SK-N-SH treated with all-trans-retinoic acid at 6 μM for 48 hours (cell line): ENCODE measurements at regions not wholly inside any gene's neighbourhood (a gene's known extent, or its start where the extent isn't known, plus 50 kb on each side); places are given as distances from the start of the nearest gene placed in this dataset.

Experiments used
- CREB5 ChIP-seq: fragments of 250-450 bp; sonication (Bioruptor Pico); IDR thresholded peaks from 2 replicates; pipeline ENCODE4 v1.5.1; 2020; ENCODE audit warnings: low read depth, mild to moderate bottlenecking, moderate library complexity
- OSR1 ChIP-seq: fragments of 250-450 bp; sonication (Bioruptor Pico); IDR thresholded peaks from 2 replicates; pipeline ENCODE4 v1.8.0; 2022; ENCODE audit warnings: moderate library complexity, mild to moderate bottlenecking, inconsistent platforms
- PATZ1 ChIP-seq: fragments of 250-450 bp; sonication (Bioruptor Pico); IDR thresholded peaks from 2 replicates; pipeline ENCODE4 v1.8.0; 2020; ENCODE audit warnings: mild to moderate bottlenecking, moderate library complexity, borderline replicate concordance
- TSHZ2 ChIP-seq: fragments of 250-450 bp; sonication (Bioruptor Pico); IDR thresholded peaks from 2 replicates; pipeline ENCODE4 v1.5.0; 2020; ENCODE audit warnings: mild to moderate bottlenecking, moderate library complexity

- TF ChIP-seq CREB5 (CRISPR knock-in tag) (no peak), OSR1 (no peak), PATZ1 (CRISPR knock-in tag) (no peak), TSHZ2 (no peak)
Measured at GRCh38 chr3:74053970-74054516, 429.3 kb upstream of the PDZRN3 start.
